ENCODE measurements at regions not wholly inside any gene's neighbourhood (a gene's known extent, or its start where the extent isn't known, plus 50 kb on each side); places are given as distances from the start of the nearest gene placed in this dataset.

DNA sequence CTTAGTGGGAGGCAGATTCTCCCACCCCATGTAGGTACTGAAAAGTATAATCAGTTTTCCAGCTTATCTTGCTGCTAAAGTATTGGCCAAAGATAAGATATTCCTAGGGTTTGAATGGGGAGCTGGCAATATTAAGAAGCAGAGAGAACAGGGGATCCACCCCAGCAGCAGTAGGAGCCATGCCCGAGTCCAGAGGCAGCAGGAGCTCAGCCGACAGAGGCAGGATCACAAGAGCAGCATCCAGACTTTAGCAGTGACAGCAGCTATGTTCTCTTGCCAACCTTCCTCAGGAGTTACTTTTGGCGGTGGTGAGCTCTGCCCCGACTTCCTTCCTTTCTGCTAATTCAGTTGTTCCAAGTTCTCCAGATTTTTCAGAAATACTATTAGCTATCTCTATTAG is 224.5 kb downstream of the GADD45G start:
- TF ChIP-seq, protein P1, sequence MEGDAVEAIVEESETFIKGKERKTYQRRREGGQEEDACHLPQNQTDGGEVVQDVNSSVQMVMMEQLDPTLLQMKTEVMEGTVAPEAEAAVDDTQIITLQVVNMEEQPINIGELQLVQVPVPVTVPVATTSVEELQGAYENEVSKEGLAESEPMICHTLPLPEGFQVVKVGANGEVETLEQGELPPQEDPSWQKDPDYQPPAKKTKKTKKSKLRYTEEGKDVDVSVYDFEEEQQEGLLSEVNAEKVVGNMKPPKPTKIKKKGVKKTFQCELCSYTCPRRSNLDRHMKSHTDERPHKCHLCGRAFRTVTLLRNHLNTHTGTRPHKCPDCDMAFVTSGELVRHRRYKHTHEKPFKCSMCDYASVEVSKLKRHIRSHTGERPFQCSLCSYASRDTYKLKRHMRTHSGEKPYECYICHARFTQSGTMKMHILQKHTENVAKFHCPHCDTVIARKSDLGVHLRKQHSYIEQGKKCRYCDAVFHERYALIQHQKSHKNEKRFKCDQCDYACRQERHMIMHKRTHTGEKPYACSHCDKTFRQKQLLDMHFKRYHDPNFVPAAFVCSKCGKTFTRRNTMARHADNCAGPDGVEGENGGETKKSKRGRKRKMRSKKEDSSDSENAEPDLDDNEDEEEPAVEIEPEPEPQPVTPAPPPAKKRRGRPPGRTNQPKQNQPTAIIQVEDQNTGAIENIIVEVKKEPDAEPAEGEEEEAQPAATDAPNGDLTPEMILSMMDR (IDR thresholded peaks at IDR 0.05) = no peak
- Mint-ChIP-seq H3K36me3 (ENCODE audit: unreplicated experiment) (no peaks in the 10 kb centered on the region), H3K27ac (ENCODE audit: unreplicated experiment) (no peak overlapping the region), H3K9me3 (ENCODE audit: unreplicated experiment) (peaks cover 3% of the 10 kb centered on the region), H3K4me3 (ENCODE audit: unreplicated experiment) (no peak overlapping the region), H3K4me1 (ENCODE audit: unreplicated experiment) (no peaks in the 10 kb centered on the region), H3K27me3 (ENCODE audit: unreplicated experiment) (peaks cover 30% of the 10 kb centered on the region)
- no peak for DNase-seq (ENCODE audit: extremely low spot score, unreplicated experiment)

DNA sequence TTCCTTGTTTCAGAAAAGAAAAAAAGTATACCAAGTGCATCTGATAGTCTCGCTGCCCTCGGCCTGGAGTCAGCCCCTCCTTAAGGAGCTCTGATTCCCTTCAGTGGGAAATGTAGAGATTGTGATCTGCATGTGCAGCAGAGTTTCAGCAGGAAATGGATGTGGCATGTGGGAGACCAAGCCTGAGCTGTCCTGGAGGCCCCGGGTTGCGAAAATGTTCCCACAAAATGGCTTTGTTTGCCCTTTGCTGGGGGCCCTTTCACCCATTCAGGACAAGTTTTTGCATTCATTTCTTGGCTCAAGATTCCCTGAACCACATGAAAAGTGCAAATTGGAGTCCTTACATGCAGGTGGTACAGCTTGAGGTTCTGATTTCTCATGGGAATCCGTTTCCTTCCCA is 230.9 kb downstream of the GADD45G start:
- Mint-ChIP-seq H3K4me1 (ENCODE audit: unreplicated experiment) (no peaks in the 10 kb centered on the region), H3K27ac (ENCODE audit: unreplicated experiment) (no peak overlapping the region), H3K9me3 (ENCODE audit: unreplicated experiment) (peaks cover 3% of the 10 kb centered on the region), H3K27me3 (ENCODE audit: unreplicated experiment) (peaks cover 30% of the 10 kb centered on the region), H3K36me3 (ENCODE audit: unreplicated experiment) (no peaks in the 10 kb centered on the region), H3K4me3 (ENCODE audit: unreplicated experiment) (no peak overlapping the region)
- DNase-seq (ENCODE audit: extremely low spot score, unreplicated experiment) = no peak
- TF ChIP-seq, protein P1 (IDR thresholded peaks at IDR 0.05) = no peak

DNA sequence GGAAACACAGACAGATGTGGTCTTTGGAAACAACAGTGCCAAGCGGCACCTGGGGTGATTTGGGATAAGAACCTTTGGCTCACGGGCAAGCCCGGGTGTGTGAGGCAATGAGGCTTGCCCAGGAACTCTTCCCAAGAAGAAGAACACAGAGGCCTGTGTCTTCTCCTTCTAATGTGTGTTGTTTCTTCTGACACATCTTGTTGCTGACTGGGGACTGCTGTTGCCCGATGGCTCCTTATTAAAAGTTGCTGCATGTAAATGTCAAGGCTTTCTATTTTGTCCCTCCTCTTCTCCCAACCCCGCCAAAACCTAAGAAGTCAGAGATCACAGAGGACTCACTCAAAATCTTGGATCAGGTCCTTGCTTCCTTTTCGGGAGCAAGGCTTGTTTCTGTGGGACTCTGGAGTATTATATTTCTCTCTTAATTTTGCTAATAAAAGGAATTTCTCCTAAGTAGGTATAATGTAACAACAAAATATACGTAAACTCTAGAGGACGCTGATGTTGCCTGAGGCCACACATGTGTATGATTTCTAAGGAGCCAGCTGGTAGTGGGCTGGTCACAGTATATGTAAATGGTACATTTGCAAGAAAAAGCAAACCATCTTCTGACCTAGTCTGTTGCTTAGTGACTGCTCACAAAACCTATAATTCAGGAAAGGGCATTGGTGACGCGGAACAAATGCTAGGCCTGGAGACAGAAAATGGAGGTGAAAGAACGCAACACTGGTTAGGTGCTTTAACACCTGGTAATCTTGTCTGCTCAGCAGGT is 232.5 kb downstream of the GADD45G start:
- H3K4me1 Mint-ChIP-seq (ENCODE audit: unreplicated experiment) = no peaks in the 10 kb centered on the region
- peaks cover 3% of the 10 kb centered on the region for H3K9me3 Mint-ChIP-seq (ENCODE audit: unreplicated experiment)
- H3K4me3 Mint-ChIP-seq (ENCODE audit: unreplicated experiment) = no peak overlapping the region
- H3K27me3 Mint-ChIP-seq (ENCODE audit: unreplicated experiment) = peaks cover 28% of the 10 kb centered on the region
- H3K27ac Mint-ChIP-seq (ENCODE audit: unreplicated experiment) = no peak overlapping the region
- no peaks in the 10 kb centered on the region for H3K36me3 Mint-ChIP-seq (ENCODE audit: unreplicated experiment)
- TF ChIP-seq, protein P1 (IDR thresholded peaks at IDR 0.05) = no peak
- no peak for DNase-seq (ENCODE audit: extremely low spot score, unreplicated experiment)

DNA sequence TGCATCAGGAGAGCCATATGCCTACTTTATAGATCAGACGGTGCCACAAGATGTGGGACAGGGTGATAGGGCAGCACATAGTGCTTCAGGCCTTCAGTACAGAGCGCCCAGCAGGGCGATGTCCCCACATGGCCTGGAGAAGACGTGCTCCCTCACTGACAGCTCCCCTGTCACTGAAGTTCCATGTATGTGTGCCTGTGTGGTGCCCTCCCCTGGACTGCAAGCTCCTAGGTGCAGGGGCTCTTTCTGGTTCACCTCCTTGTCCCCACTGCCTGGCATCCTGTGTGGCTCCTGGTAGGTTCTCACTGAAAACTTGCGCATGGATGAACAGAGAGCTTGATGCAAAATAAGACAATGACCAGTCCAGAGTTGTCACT is 233.1 kb downstream of the GADD45G start:
- no peaks in the 10 kb centered on the region for H3K9me3 Mint-ChIP-seq (ENCODE audit: unreplicated experiment)
- H3K4me3 Mint-ChIP-seq (ENCODE audit: unreplicated experiment) = no peak overlapping the region
- no peak for DNase-seq (ENCODE audit: extremely low spot score, unreplicated experiment)
- H3K36me3 Mint-ChIP-seq (ENCODE audit: unreplicated experiment) = no peaks in the 10 kb centered on the region
- TF ChIP-seq, protein P1 (IDR thresholded peaks at IDR 0.05) = no peak
- H3K27ac Mint-ChIP-seq (ENCODE audit: unreplicated experiment) = no peak overlapping the region
- H3K27me3 Mint-ChIP-seq (ENCODE audit: unreplicated experiment) = peaks cover 24% of the 10 kb centered on the region
- H3K4me1 Mint-ChIP-seq (ENCODE audit: unreplicated experiment) = no peaks in the 10 kb centered on the region

DNA sequence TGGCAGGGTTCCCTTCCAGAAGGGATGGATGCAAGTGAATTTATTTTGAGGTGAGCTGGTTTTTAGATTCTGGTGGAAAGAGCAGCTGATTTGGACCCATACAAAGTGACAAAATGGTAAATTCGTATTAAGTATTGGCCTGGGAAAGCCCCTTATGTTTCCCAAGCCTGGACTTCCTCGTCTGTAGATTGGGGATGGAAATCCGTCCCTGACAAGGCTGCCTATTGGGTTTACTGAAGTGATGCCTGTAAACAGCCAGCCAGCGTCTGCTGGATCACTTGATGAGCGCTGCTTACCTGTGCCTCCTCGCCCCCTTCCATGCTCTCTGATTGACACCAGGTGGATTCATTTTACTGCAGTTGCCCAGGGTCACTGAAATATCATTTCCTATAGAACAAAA is 233.8 kb downstream of the GADD45G start:
- Mint-ChIP-seq H3K36me3 (ENCODE audit: unreplicated experiment) (no peaks in the 10 kb centered on the region), H3K27ac (ENCODE audit: unreplicated experiment) (no peak overlapping the region), H3K27me3 (ENCODE audit: unreplicated experiment) (peaks cover 17% of the 10 kb centered on the region), H3K4me1 (ENCODE audit: unreplicated experiment) (no peaks in the 10 kb centered on the region), H3K9me3 (ENCODE audit: unreplicated experiment) (no peaks in the 10 kb centered on the region), H3K4me3 (ENCODE audit: unreplicated experiment) (no peak overlapping the region)
- no peak for DNase-seq (ENCODE audit: extremely low spot score, unreplicated experiment)
- TF ChIP-seq, protein P1 (IDR thresholded peaks at IDR 0.05) = no peak
